GM23338 (cell line): ENCODE measurements at regions not wholly inside any gene's neighbourhood (a gene's known extent, or its start where the extent isn't known, plus 50 kb on each side); places are given as distances from the start of the nearest gene placed in this dataset.

Experiments
- ATAC-seq: fragments of 200-7000 bp; cut with Tn5 transposase; 3 replicates; pipeline ENCODE4 v1.9.1; 2020
- DNase-seq: peaks from one replicate; pipeline ENCODE4 v3.0.0-alpha.2; 2015; ENCODE audit warnings: low spot score
- H2AFZ ChIP-seq: fragments of 200-600 bp; sonication (generic); 2 replicates; pipeline ENCODE4 v1.8.0; 2016; ENCODE audit warnings: antibody characterized with exemption, mild to moderate bottlenecking, moderate library complexity
- H3F3A ChIP-seq: fragments of 200-600 bp; sonication (generic); replicated peaks from 2 replicates; pipeline ENCODE4 v1.8.0; 2017; ENCODE audit warnings: antibody characterized with exemption, mixed run types, low read depth
- H3K27ac ChIP-seq: fragments of 200-600 bp; sonication (generic); 2 replicates; pipeline ENCODE4 v1.6.1; 2016; ENCODE audit warnings: low read depth
- H3K27me3 ChIP-seq: fragments of 200-600 bp; sonication (generic); 2 replicates; pipeline ENCODE4 v1.8.0; 2016; ENCODE audit warnings: mild to moderate bottlenecking, mixed run types, moderate library complexity; ENCODE audit not compliant: insufficient read depth
- H3K36me3 ChIP-seq: fragments of 200-600 bp; sonication (generic); 2 replicates; pipeline ENCODE4 v1.8.0; 2016; ENCODE audit warnings: mild to moderate bottlenecking; ENCODE audit not compliant: insufficient read depth
- H3K4me1 ChIP-seq: fragments of 200-600 bp; sonication (generic); 2 replicates; pipeline ENCODE4 v1.8.0; 2016; ENCODE audit warnings: mild to moderate bottlenecking, moderate library complexity; ENCODE audit not compliant: insufficient read depth
- H3K4me2 ChIP-seq: fragments of 200-600 bp; sonication (generic); 2 replicates; pipeline ENCODE4 v1.7.1; 2017; ENCODE audit warnings: mixed run types
- H3K4me3 ChIP-seq: fragments of 200-600 bp; sonication (generic); 2 replicates; pipeline ENCODE4 v1.6.1; 2016; ENCODE audit warnings: mixed run types
- H3K79me2 ChIP-seq: fragments of 200-600 bp; sonication (generic); replicated peaks from 2 replicates; pipeline ENCODE4 v1.8.0; 2017; ENCODE audit warnings: mild to moderate bottlenecking; ENCODE audit not compliant: insufficient read depth
- H3K9me2 ChIP-seq: fragments of 200-600 bp; sonication (generic); 2 replicates; pipeline ENCODE4 v1.8.0; 2017; ENCODE audit not compliant: insufficient read depth
- H4K20me1 ChIP-seq: fragments of 200-600 bp; sonication (generic); replicated peaks from 2 replicates; pipeline ENCODE4 v1.8.0; 2017; ENCODE audit warnings: mild to moderate bottlenecking; ENCODE audit not compliant: insufficient read depth
- H3K27ac Mint-ChIP-seq: 2 replicates; pipeline ENCODE4 v1.8.0; 2020; ENCODE audit warnings: inconsistent platforms, mild to moderate bottlenecking, moderate library complexity, mixed read lengths
- H3K27me3 Mint-ChIP-seq: 3 replicates; pipeline ENCODE4 v1.8.0; 2022; ENCODE audit warnings: low read depth, mild to moderate bottlenecking, moderate library complexity, mixed read lengths, inconsistent platforms; ENCODE audit not compliant: insufficient read depth, poor library complexity
- H3K36me3 Mint-ChIP-seq: 3 replicates; pipeline ENCODE4 v1.8.0; 2021; ENCODE audit warnings: low read depth, mild to moderate bottlenecking, inconsistent platforms, moderate library complexity, mixed read lengths
- H3K4me1 Mint-ChIP-seq: 3 replicates; pipeline ENCODE4 v1.8.0; 2020; ENCODE audit warnings: mild to moderate bottlenecking, inconsistent platforms, mixed read lengths
- H3K4me3 Mint-ChIP-seq: 3 replicates; pipeline ENCODE4 v1.8.0; 2021; ENCODE audit warnings: moderate library complexity, mild to moderate bottlenecking, inconsistent platforms, mixed read lengths
- H3K9me3 Mint-ChIP-seq: 3 replicates; pipeline ENCODE4 v1.8.0; 2020; ENCODE audit warnings: moderate library complexity, mild to moderate bottlenecking, inconsistent platforms, mixed read lengths
- CTCF ChIP-seq, 2 experiments: fragments of 200-600 bp in 1 of 2; sonication (generic) in 1 of 2; conservative IDR thresholded peaks; 2 replicates each; pipeline versions ENCODE4 v1.5.1 to v1.6.1; 2016 to 2017; ENCODE audit warnings: antibody characterized with exemption in 2 of 2, low read depth in 2 of 2, mild to moderate bottlenecking in 2 of 2, moderate library complexity in 1 of 2
- ETS1 ChIP-seq: IDR thresholded peaks from 2 replicates; pipeline ENCODE4 v1.6.1; 2016; ENCODE audit warnings: antibody characterized with exemption
- EZH2 ChIP-seq: fragments of 200-600 bp; sonication (generic); IDR thresholded peaks from one replicate; pipeline ENCODE4 v1.8.0; 2017; ENCODE audit warnings: antibody characterized with exemption, mild to moderate bottlenecking, low read depth; ENCODE audit not compliant: unreplicated experiment
- JUNB ChIP-seq: IDR thresholded peaks from one replicate; pipeline ENCODE4 v1.6.1; 2016; ENCODE audit warnings: antibody characterized with exemption; ENCODE audit not compliant: unreplicated experiment
- STAT1 ChIP-seq: IDR thresholded peaks from one replicate; pipeline ENCODE4 v1.6.1; 2016; ENCODE audit warnings: antibody characterized with exemption; ENCODE audit not compliant: unreplicated experiment
- ZNF331 ChIP-seq: fragments of 250-450 bp; sonication (Bioruptor Pico); IDR thresholded peaks from 2 replicates; pipeline ENCODE4 v1.5.0; 2020; ENCODE audit warnings: low read depth, mild to moderate bottlenecking, moderate library complexity
- TF ChIP-seq, protein P1 (sequence below): IDR thresholded peaks from one replicate; pipeline ENCODE4 v1.6.1; 2018; ENCODE audit warnings: antibody characterized with exemption; ENCODE audit not compliant: unreplicated experiment
- TF ChIP-seq, protein P2 (sequence below): fragments of 250-450 bp; sonication (Bioruptor Pico); IDR thresholded peaks from 2 replicates; pipeline ENCODE4 v1.5.0; 2020; ENCODE audit warnings: mild to moderate bottlenecking, moderate library complexity

DNA sequence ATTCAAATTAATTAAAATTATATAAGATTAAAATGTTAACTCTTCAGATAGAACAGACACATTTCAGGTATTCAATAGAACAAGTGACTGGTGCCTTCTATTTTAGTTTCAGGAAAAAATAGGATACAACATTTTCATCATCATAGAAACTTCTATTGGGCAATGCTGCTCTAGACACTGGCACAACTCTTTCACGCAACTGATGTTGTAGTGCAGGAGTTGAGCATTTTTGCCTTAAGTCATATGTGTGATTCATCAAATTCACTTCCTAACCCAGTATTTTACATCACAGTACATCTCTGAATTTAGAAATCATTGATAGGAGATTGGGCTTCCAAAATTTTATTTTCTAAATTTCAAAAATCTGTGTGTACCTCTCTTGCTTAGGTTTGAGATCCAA, 215.4 kb upstream of the DIO2 start (continued):
- TF ChIP-seq, protein P1, sequence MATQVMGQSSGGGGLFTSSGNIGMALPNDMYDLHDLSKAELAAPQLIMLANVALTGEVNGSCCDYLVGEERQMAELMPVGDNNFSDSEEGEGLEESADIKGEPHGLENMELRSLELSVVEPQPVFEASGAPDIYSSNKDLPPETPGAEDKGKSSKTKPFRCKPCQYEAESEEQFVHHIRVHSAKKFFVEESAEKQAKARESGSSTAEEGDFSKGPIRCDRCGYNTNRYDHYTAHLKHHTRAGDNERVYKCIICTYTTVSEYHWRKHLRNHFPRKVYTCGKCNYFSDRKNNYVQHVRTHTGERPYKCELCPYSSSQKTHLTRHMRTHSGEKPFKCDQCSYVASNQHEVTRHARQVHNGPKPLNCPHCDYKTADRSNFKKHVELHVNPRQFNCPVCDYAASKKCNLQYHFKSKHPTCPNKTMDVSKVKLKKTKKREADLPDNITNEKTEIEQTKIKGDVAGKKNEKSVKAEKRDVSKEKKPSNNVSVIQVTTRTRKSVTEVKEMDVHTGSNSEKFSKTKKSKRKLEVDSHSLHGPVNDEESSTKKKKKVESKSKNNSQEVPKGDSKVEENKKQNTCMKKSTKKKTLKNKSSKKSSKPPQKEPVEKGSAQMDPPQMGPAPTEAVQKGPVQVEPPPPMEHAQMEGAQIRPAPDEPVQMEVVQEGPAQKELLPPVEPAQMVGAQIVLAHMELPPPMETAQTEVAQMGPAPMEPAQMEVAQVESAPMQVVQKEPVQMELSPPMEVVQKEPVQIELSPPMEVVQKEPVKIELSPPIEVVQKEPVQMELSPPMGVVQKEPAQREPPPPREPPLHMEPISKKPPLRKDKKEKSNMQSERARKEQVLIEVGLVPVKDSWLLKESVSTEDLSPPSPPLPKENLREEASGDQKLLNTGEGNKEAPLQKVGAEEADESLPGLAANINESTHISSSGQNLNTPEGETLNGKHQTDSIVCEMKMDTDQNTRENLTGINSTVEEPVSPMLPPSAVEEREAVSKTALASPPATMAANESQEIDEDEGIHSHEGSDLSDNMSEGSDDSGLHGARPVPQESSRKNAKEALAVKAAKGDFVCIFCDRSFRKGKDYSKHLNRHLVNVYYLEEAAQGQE: no peak
- TF ChIP-seq ZNF331 (CRISPR knock-in tag) (no peak), STAT1 (no peak), EZH2 (no peak), ETS1 (no peak)

DNA sequence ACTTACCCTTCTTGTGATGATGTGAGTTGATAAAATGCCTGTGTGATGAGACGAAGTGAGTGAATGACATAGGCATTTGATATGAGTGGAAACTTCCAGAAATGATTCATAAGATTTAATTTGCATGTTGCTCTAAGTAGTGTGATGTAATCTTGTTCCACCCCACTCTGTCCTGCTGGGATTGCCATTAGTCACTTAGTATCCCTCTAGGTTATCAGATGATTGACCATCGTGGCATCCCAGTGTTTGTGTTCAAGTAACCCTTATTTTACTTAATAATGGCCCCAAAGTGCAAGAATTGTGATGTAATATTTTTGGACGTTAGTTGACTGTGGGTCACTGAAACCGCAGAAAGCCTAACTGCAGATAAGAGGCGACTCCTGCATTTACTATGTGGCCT, 214.4 kb upstream of the DIO2 start:
- Histone ChIP-seq H3K27ac (no peak overlapping the region), H3K4me3 (no peak overlapping the region), H4K20me1 (no peaks in the 10 kb centered on the region), H3K27me3 (no peaks in the 10 kb centered on the region), H3K4me2 (no peak overlapping the region), H3K4me1 (no peaks in the 10 kb centered on the region), H2AFZ (no peak overlapping the region), H3K36me3 (no peaks in the 10 kb centered on the region), H3K9me2 (no peaks in the 10 kb centered on the region), H3F3A (no peaks in the 10 kb centered on the region), H3K79me2 (no peaks in the 10 kb centered on the region)
- H3K27me3 Mint-ChIP-seq: no peaks in the 10 kb centered on the region
- H3K9me3 Mint-ChIP-seq: no peaks in the 10 kb centered on the region
- no peaks in the 10 kb centered on the region for H3K36me3 Mint-ChIP-seq
- H3K4me1 Mint-ChIP-seq: no peaks in the 10 kb centered on the region
- ATAC-seq: no peak
- H3K27ac Mint-ChIP-seq: no peak overlapping the region
- TF ChIP-seq EZH2 (no peak), CTCF (conservative IDR thresholded peaks at IDR 0.05; ENCODE audit: low read depth in 2 of 2) (no peak), JUNB (no peak)
- TF ChIP-seq, protein P2, sequence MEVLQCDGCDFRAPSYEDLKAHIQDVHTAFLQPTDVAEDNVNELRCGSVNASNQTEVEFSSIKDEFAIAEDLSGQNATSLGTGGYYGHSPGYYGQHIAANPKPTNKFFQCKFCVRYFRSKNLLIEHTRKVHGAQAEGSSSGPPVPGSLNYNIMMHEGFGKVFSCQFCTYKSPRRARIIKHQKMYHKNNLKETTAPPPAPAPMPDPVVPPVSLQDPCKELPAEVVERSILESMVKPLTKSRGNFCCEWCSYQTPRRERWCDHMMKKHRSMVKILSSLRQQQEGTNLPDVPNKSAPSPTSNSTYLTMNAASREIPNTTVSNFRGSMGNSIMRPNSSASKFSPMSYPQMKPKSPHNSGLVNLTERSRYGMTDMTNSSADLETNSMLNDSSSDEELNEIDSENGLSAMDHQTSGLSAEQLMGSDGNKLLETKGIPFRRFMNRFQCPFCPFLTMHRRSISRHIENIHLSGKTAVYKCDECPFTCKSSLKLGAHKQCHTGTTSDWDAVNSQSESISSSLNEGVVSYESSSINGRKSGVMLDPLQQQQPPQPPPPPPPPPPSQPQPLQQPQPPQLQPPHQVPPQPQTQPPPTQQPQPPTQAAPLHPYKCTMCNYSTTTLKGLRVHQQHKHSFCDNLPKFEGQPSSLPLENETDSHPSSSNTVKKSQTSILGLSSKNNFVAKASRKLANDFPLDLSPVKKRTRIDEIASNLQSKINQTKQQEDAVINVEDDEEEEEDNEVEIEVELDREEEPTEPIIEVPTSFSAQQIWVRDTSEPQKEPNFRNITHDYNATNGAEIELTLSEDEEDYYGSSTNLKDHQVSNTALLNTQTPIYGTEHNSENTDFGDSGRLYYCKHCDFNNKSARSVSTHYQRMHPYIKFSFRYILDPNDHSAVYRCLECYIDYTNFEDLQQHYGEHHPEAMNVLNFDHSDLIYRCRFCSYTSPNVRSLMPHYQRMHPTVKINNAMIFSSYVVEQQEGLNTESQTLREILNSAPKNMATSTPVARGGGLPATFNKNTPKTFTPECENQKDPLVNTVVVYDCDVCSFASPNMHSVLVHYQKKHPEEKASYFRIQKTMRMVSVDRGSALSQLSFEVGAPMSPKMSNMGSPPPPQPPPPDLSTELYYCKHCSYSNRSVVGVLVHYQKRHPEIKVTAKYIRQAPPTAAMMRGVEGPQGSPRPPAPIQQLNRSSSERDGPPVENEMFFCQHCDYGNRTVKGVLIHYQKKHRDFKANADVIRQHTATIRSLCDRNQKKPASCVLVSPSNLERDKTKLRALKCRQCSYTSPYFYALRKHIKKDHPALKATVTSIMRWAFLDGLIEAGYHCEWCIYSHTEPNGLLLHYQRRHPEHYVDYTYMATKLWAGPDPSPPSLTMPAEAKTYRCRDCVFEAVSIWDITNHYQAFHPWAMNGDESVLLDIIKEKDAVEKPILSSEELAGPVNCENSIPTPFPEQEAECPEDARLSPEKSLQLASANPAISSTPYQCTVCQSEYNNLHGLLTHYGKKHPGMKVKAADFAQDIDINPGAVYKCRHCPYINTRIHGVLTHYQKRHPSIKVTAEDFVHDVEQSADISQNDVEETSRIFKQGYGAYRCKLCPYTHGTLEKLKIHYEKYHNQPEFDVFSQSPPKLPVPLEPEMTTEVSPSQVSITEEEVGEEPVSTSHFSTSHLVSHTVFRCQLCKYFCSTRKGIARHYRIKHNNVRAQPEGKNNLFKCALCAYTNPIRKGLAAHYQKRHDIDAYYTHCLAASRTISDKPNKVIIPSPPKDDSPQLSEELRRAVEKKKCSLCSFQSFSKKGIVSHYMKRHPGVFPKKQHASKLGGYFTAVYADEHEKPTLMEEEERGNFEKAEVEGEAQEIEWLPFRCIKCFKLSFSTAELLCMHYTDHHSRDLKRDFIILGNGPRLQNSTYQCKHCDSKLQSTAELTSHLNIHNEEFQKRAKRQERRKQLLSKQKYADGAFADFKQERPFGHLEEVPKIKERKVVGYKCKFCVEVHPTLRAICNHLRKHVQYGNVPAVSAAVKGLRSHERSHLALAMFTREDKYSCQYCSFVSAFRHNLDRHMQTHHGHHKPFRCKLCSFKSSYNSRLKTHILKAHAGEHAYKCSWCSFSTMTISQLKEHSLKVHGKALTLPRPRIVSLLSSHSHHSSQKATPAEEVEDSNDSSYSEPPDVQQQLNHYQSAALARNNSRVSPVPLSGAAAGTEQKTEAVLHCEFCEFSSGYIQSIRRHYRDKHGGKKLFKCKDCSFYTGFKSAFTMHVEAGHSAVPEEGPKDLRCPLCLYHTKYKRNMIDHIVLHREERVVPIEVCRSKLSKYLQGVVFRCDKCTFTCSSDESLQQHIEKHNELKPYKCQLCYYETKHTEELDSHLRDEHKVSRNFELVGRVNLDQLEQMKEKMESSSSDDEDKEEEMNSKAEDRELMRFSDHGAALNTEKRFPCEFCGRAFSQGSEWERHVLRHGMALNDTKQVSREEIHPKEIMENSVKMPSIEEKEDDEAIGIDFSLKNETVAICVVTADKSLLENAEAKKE (CRISPR knock-in tag): no peak
- TF ChIP-seq, protein P1: no peak
- DNase-seq: no peak
- no peak overlapping the region for H3K4me3 Mint-ChIP-seq
